A549 (cell line): ENCODE measurements at regions not wholly inside any gene's neighbourhood (a gene's known extent, or its start where the extent isn't known, plus 50 kb on each side); places are given as distances from the start of the nearest gene placed in this dataset.

ENCODE experiments used
- CEBPB ChIP-seq, 2 experiments: fragments of >200 bp in 1 of 2; sonication (Bioruptor Twin) in 1 of 2; formaldehyde crosslinking in 1 of 2; IDR thresholded peaks; 2 replicates each; pipeline ENCODE4 v1.6.1; 2012 to 2016
- CTCF ChIP-seq: fragments of >200 bp; sonication (Bioruptor Twin); formaldehyde crosslinking; IDR thresholded peaks from 3 replicates; pipeline ENCODE4 v1.5.1; 2016
- ELK1 ChIP-seq: fragments of 150-350 bp; IDR thresholded peaks from 2 replicates; pipeline ENCODE4 v1.6.1; 2014; ENCODE audit warnings: low read depth, mild to moderate bottlenecking, low read length
- HDAC2 ChIP-seq: fragments of 200-600 bp; sonication (generic); IDR thresholded peaks from 2 replicates; pipeline ENCODE4 v1.6.1; 2016
- JUN ChIP-seq, 2 experiments: fragments of >200 bp; sonication (Bioruptor Twin); formaldehyde crosslinking; IDR thresholded peaks; 2 replicates in 1 of 2; 3 replicates in 1 of 2; pipeline ENCODE4 v1.6.1; 2016 to 2017
- MAX ChIP-seq: IDR thresholded peaks from 2 replicates; pipeline ENCODE4 v1.6.1; 2012
- MAZ ChIP-seq: fragments of 150-350 bp; IDR thresholded peaks from 2 replicates; pipeline ENCODE4 v1.6.1; 2014; ENCODE audit warnings: antibody characterized with exemption, low read depth, low read length, borderline replicate concordance
- MYC ChIP-seq: IDR thresholded peaks from 2 replicates; pipeline ENCODE4 v1.6.1; 2012; ENCODE audit warnings: mild to moderate bottlenecking, inconsistent platforms, low read length, improper control_type of control experiment, borderline replicate concordance
- POLR2A ChIP-seq: IDR thresholded peaks from 2 replicates; pipeline ENCODE4 v1.6.1; 2012; ENCODE audit warnings: mild to moderate bottlenecking, low read length
- POLR2AphosphoS2 ChIP-seq: conservative IDR thresholded peaks from 2 replicates; pipeline ENCODE4 v1.6.1; 2012; ENCODE audit warnings: low read length, improper control_type of control experiment, inconsistent platforms
- RFX5 ChIP-seq: fragments of 450-650 bp; IDR thresholded peaks from 2 replicates; pipeline ENCODE4 v1.7.1; 2014; ENCODE audit warnings: antibody characterized with exemption, mild to moderate bottlenecking, moderate library complexity
- SMC3 ChIP-seq: fragments of >200 bp; sonication (Bioruptor Twin); formaldehyde crosslinking; IDR thresholded peaks from 3 replicates; pipeline ENCODE4 v1.6.1; 2018; ENCODE audit warnings: inconsistent platforms
- TFCP2L1 ChIP-seq: fragments of 250-450 bp; sonication (Bioruptor Pico); IDR thresholded peaks from 2 replicates; pipeline ENCODE4 v1.5.0; 2021; ENCODE audit warnings: mild to moderate bottlenecking
- TP53 ChIP-seq: fragments of 250-450 bp; sonication (Bioruptor Pico); IDR thresholded peaks from 2 replicates; pipeline ENCODE4 v1.5.0; 2021; ENCODE audit warnings: mild to moderate bottlenecking, moderate library complexity

GRCh38 chr3:95280711-95281352 lies 1218.0 kb downstream of the NSUN3 start:
- TF ChIP-seq CTCF (no peak), POLR2A (no peak), RFX5 (no peak), MAZ (no peak), POLR2AphosphoS2 (no peak), ELK1 (no peak), CEBPB (IDR thresholded peaks at IDR 0.05) (no peak), MAX (no peak), HDAC2 (no peak), JUN (IDR thresholded peaks at IDR 0.05) (no peak), TP53 (CRISPR knock-in tag) (no peak), TFCP2L1 (no peak), SMC3 (no peak), MYC (no peak)
